ENCODE measurements at regions not wholly inside any gene's neighbourhood (a gene's known extent, or its start where the extent isn't known, plus 50 kb on each side); places are given as distances from the start of the nearest gene placed in this dataset.

GRCh38 chr22:47269516-47270088 is 507.2 kb downstream of the TBC1D22A start:
- Histone ChIP-seq H3K79me2 (ENCODE audit: insufficient read depth, low read length) (no peaks in the 10 kb centered on the region), H3K9me2 (ENCODE audit: insufficient read depth) (no peaks in the 10 kb centered on the region), H3K9ac (ENCODE audit: low read length) (no peak overlapping the region), H3K9me3 (ENCODE audit: control insufficient read depth in 1 of 2, insufficient read depth in 1 of 2, low read depth in 1 of 2, low read length in 2 of 2) (peaks cover 0 to 5% of the 10 kb centered on the region in 2 experiments; a peak in 1 of 4 replicates), H3K4me1 (ENCODE audit: control insufficient read depth in 1 of 2, insufficient read depth in 2 of 2, low read length in 2 of 2) (peaks cover 4 to 11% of the 10 kb centered on the region in 2 experiments; a peak in 3 of 4 replicates), H3K36me3 (ENCODE audit: control insufficient read depth in 1 of 2, insufficient read depth in 2 of 2, low read length in 2 of 2) (no peaks in the 10 kb centered on the region), H3K4me3 (replicated peaks in 1 of 2; ENCODE audit: low read depth in 1 of 2, low read length in 2 of 2) (no peak overlapping the region), H2AFZ (ENCODE audit: low read depth, low read length, poor library complexity, severe bottlenecking) (no peak overlapping the region), H3K27me3 (ENCODE audit: insufficient read depth, low read length) (no peaks in the 10 kb centered on the region), H3K27ac (ENCODE audit: low read depth, low read length) (no peak overlapping the region), H3K4me2 (ENCODE audit: low read length) (no peak overlapping the region), H4K20me1 (ENCODE audit: insufficient read depth) (no peaks in the 10 kb centered on the region)
- ChIA-PET POLR2A (no interaction called here), CTCF (no interaction called here), RAD21 (ENCODE audit: low non-redundant PET in 1 of 2, low total read pairs in 2 of 2, uncharacterized antibody in 2 of 2, unreplicated experiment in 2 of 2) (no interaction called here)
- TF ChIP-seq, protein P1, sequence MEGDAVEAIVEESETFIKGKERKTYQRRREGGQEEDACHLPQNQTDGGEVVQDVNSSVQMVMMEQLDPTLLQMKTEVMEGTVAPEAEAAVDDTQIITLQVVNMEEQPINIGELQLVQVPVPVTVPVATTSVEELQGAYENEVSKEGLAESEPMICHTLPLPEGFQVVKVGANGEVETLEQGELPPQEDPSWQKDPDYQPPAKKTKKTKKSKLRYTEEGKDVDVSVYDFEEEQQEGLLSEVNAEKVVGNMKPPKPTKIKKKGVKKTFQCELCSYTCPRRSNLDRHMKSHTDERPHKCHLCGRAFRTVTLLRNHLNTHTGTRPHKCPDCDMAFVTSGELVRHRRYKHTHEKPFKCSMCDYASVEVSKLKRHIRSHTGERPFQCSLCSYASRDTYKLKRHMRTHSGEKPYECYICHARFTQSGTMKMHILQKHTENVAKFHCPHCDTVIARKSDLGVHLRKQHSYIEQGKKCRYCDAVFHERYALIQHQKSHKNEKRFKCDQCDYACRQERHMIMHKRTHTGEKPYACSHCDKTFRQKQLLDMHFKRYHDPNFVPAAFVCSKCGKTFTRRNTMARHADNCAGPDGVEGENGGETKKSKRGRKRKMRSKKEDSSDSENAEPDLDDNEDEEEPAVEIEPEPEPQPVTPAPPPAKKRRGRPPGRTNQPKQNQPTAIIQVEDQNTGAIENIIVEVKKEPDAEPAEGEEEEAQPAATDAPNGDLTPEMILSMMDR (IDR thresholded peaks at IDR 0.05 in 2 of 3, conservative IDR thresholded peaks at IDR 0.05 in 1 of 3; ENCODE audit: borderline replicate concordance in 1 of 3, insufficient read depth in 1 of 3, low read depth in 2 of 3, low read length in 2 of 3) = no peak
- TF ChIP-seq CBX3 (IDR thresholded peaks at IDR 0.05; ENCODE audit: low read depth) (no peak), RAD21 (IDR thresholded peaks at IDR 0.05; ENCODE audit: low read depth) (no peak), ELF1 (IDR thresholded peaks at IDR 0.05; ENCODE audit: borderline replicate concordance, low read depth) (no peak), REST (IDR thresholded peaks at IDR 0.05; ENCODE audit: low read depth) (no peak), POLR2A (IDR thresholded peaks at IDR 0.05; ENCODE audit: borderline replicate concordance, extremely low read depth, insufficient read depth, insufficient read length) (no peak), MAX (IDR thresholded peaks at IDR 0.05) (no peak), SRF (IDR thresholded peaks at IDR 0.05; ENCODE audit: low read depth) (no peak)
- TF ChIP-seq, protein P2, sequence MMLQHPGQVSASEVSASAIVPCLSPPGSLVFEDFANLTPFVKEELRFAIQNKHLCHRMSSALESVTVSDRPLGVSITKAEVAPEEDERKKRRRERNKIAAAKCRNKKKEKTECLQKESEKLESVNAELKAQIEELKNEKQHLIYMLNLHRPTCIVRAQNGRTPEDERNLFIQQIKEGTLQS (IDR thresholded peaks at IDR 0.05) = no peak
- BruUV-seq (replicated peaks) = no TSS peak
- intact Hi-C loops (cut with micrococcal nuclease) = no loop called here
- DNase-seq (ENCODE audit: low read depth, low spot score) (no peak), ATAC-seq (no peak)
